Neural cell (in vitro differentiated cells): ENCODE measurements at regions not wholly inside any gene's neighbourhood (a gene's known extent, or its start where the extent isn't known, plus 50 kb on each side); places are given as distances from the start of the nearest gene placed in this dataset.
"Not testable (repeated sequence)": the region's sequence is repeated elsewhere in the genome, so short reads cannot be mapped to it uniquely, and the experiment has no call there.

Experiments
- H2AFZ ChIP-seq: fragments of 200-600, 300-800 bp; sonication (generic), shearing (Covaris generic); 2 replicates; pipeline ENCODE4 v1.6.0; 2014; ENCODE audit warnings: low read depth, mild to moderate bottlenecking, antibody characterized with exemption, low read length, moderate library complexity
- H3F3A ChIP-seq: fragments of 200-600 bp; shearing (Covaris generic); 2 replicates; pipeline ENCODE4 v1.6.1; 2016; ENCODE audit warnings: mild to moderate bottlenecking, moderate library complexity, mixed read lengths, antibody characterized with exemption, low read length; ENCODE audit not compliant: insufficient read depth, poor library complexity, severe bottlenecking
- H3K27ac ChIP-seq: fragments of 200-600, 300-800 bp; sonication (generic), shearing (Covaris generic); 2 replicates; pipeline ENCODE4 v1.5.1; 2014; ENCODE audit warnings: mild to moderate bottlenecking, low read length, moderate library complexity
- H3K27me3 ChIP-seq: fragments of 300-800, 200-600 bp; sonication (generic), shearing (Covaris generic); 2 replicates; pipeline ENCODE4 v1.6.0; 2014; ENCODE audit warnings: mild to moderate bottlenecking, low read depth, low read length, moderate library complexity; ENCODE audit not compliant: insufficient read depth
- H3K36me3 ChIP-seq: fragments of 300-800, 200-600 bp; sonication (generic), shearing (Covaris generic); 2 replicates; pipeline ENCODE4 v1.5.1; 2014; ENCODE audit warnings: mild to moderate bottlenecking, antibody characterized with exemption, low read length, moderate library complexity; ENCODE audit not compliant: insufficient read depth
- H3K4me2 ChIP-seq: fragments of 300-800, 200-600 bp; sonication (generic), shearing (Covaris generic); 2 replicates; pipeline ENCODE4 v1.6.0; 2014; ENCODE audit warnings: mild to moderate bottlenecking, low read length
- H3K4me3 ChIP-seq: fragments of 300-800, 200-600 bp; sonication (generic), shearing (Covaris generic); 2 replicates; pipeline ENCODE4 v1.5.1; 2014; ENCODE audit warnings: mild to moderate bottlenecking, low read length, moderate library complexity
- H3K79me2 ChIP-seq: fragments of 200-600 bp; shearing (Covaris generic); replicated peaks from 2 replicates; pipeline ENCODE4 v1.6.0; 2014; ENCODE audit warnings: mild to moderate bottlenecking, low read length, moderate library complexity; ENCODE audit not compliant: insufficient read depth
- H3K9ac ChIP-seq: fragments of 300-800, 200-600 bp; sonication (generic), shearing (Covaris generic); 2 replicates; pipeline ENCODE4 v1.6.1; 2016; ENCODE audit warnings: mild to moderate bottlenecking, low read length, mixed read lengths
- H3K9me2 ChIP-seq: fragments of 200-600 bp; shearing (Covaris generic); 2 replicates; pipeline ENCODE4 v1.6.1; 2016; ENCODE audit warnings: mild to moderate bottlenecking, low read length, mixed read lengths; ENCODE audit not compliant: insufficient read depth
- H3K9me3 ChIP-seq: fragments of 200-600, 300-800 bp; sonication (generic), shearing (Covaris generic); 2 replicates; pipeline ENCODE4 v1.6.1; 2016; ENCODE audit warnings: mild to moderate bottlenecking, mixed run types, low read length, moderate library complexity, mixed read lengths
- H4K20me1 ChIP-seq: fragments of 200-600 bp; shearing (Covaris generic); 2 replicates; pipeline ENCODE4 v1.6.1; 2016; ENCODE audit warnings: mild to moderate bottlenecking, mixed run types; ENCODE audit not compliant: insufficient read depth
- EP300 ChIP-seq: fragments of 450-650 bp; conservative IDR thresholded peaks from 2 replicates; pipeline ENCODE4 v1.6.1; 2014; ENCODE audit warnings: antibody characterized with exemption, mild to moderate bottlenecking, moderate library complexity; ENCODE audit not compliant: poor library complexity, severe bottlenecking
- EZH2 ChIP-seq: fragments of 200-600, 300-800 bp; shearing (Covaris generic), sonication (generic); IDR thresholded peaks from 2 replicates; pipeline ENCODE4 v1.6.1; 2014; ENCODE audit warnings: antibody characterized with exemption, low read length, borderline replicate concordance, mild to moderate bottlenecking; ENCODE audit not compliant: insufficient read depth, poor library complexity, severe bottlenecking
- MXI1 ChIP-seq: fragments of 450-650 bp; conservative IDR thresholded peaks from 2 replicates; pipeline ENCODE4 v1.6.1; 2014; ENCODE audit warnings: antibody characterized with exemption, mild to moderate bottlenecking; ENCODE audit not compliant: poor library complexity, severe bottlenecking
- TAF1 ChIP-seq: IDR thresholded peaks from 2 replicates; pipeline ENCODE4 v1.6.1; 2012; ENCODE audit warnings: low read depth

- H2AFZ ChIP-seq = no peak overlapping the region
- no peak for TF ChIP-seq MXI1
- no peak for TF ChIP-seq TAF1
- TF ChIP-seq EP300 = no peak
- TF ChIP-seq EZH2 = no peak
- H3K4me2 ChIP-seq = no peak overlapping the region
- no peaks in the 10 kb centered on the region for H3K27me3 ChIP-seq
- H4K20me1 ChIP-seq = no peaks in the 10 kb centered on the region
- H3K27ac ChIP-seq = no peak overlapping the region
- H3K9me3 ChIP-seq = no peaks in the 10 kb centered on the region
- H3K4me3 ChIP-seq = no peak overlapping the region
- H3K9ac ChIP-seq = no peak overlapping the region
- no peaks in the 10 kb centered on the region for H3K79me2 ChIP-seq
- no peaks in the 10 kb centered on the region for H3K9me2 ChIP-seq
- no peaks in the 10 kb centered on the region for H3F3A ChIP-seq
- H3K36me3 ChIP-seq = no peaks in the 10 kb centered on the region
Observed at GRCh38 chr15:31660816-31661215, 334.2 kb downstream of the KLF13 start.

GRCh38 chr15:31665732-31666131 is 339.1 kb downstream of the KLF13 start:
- H3K9me2 ChIP-seq, H3K9ac ChIP-seq, H2AFZ ChIP-seq, H3K79me2 ChIP-seq, H3K4me3 ChIP-seq, H4K20me1 ChIP-seq, H3K27me3 ChIP-seq, H3K4me2 ChIP-seq, H3K36me3 ChIP-seq, H3K9me3 ChIP-seq, H3K27ac ChIP-seq, H3F3A ChIP-seq: not testable (repeated sequence)

GRCh38 chr15:31669158-31669908 is 342.7 kb downstream of the KLF13 start:
- H3K36me3 ChIP-seq, H4K20me1 ChIP-seq, H3K4me3 ChIP-seq, H3K79me2 ChIP-seq, H2AFZ ChIP-seq, H3F3A ChIP-seq, H3K9ac ChIP-seq, H3K9me2 ChIP-seq, H3K4me2 ChIP-seq, H3K27ac ChIP-seq, H3K27me3 ChIP-seq, H3K9me3 ChIP-seq: not testable (repeated sequence)

- not testable (repeated sequence) for H3K36me3 ChIP-seq, H3K4me2 ChIP-seq, H3K9me2 ChIP-seq, H3K27ac ChIP-seq, H3K79me2 ChIP-seq, H3F3A ChIP-seq, H2AFZ ChIP-seq, H3K27me3 ChIP-seq, H4K20me1 ChIP-seq, H3K4me3 ChIP-seq, H3K9ac ChIP-seq, H3K9me3 ChIP-seq
Observed at GRCh38 chr15:31673263-31673662, 346.6 kb downstream of the KLF13 start.

GRCh38 chr15:31681529-31682259 is 348.6 kb upstream of the CHRNA7 start:
- H3K4me3 ChIP-seq, H3K79me2 ChIP-seq, H3K27me3 ChIP-seq, H3K36me3 ChIP-seq, H4K20me1 ChIP-seq, H3F3A ChIP-seq, H3K4me2 ChIP-seq, H3K9me3 ChIP-seq, H2AFZ ChIP-seq, H3K9me2 ChIP-seq, H3K27ac ChIP-seq, H3K9ac ChIP-seq: not testable (repeated sequence)

GRCh38 chr15:31687088-31687487 is 343.2 kb upstream of the CHRNA7 start:
- not testable (repeated sequence) for H3K4me2 ChIP-seq, H3K9ac ChIP-seq, H3K9me2 ChIP-seq, H3K9me3 ChIP-seq, H3K36me3 ChIP-seq, H3K4me3 ChIP-seq, H3K79me2 ChIP-seq, H2AFZ ChIP-seq, H3F3A ChIP-seq, H3K27ac ChIP-seq, H4K20me1 ChIP-seq, H3K27me3 ChIP-seq

GRCh38 chr15:31696509-31696908 is 333.8 kb upstream of the CHRNA7 start:
- H3K4me3 ChIP-seq, H3F3A ChIP-seq, H3K27me3 ChIP-seq: not testable (repeated sequence)

More at GRCh38 chr15:31696509-31696908, 333.8 kb upstream of the CHRNA7 start:
- H3K27ac ChIP-seq, H3K9ac ChIP-seq, H3K9me2 ChIP-seq, H2AFZ ChIP-seq, H4K20me1 ChIP-seq, H3K9me3 ChIP-seq, H3K79me2 ChIP-seq, H3K36me3 ChIP-seq, H3K4me2 ChIP-seq: not testable (repeated sequence)
